ENCODE measurements at regions not wholly inside any gene's neighbourhood (a gene's known extent, or its start where the extent isn't known, plus 50 kb on each side); places are given as distances from the start of the nearest gene placed in this dataset.
"Not testable (repeated sequence)": the region's sequence is repeated elsewhere in the genome, so short reads cannot be mapped to it uniquely, and the experiment has no call there.

DNA sequence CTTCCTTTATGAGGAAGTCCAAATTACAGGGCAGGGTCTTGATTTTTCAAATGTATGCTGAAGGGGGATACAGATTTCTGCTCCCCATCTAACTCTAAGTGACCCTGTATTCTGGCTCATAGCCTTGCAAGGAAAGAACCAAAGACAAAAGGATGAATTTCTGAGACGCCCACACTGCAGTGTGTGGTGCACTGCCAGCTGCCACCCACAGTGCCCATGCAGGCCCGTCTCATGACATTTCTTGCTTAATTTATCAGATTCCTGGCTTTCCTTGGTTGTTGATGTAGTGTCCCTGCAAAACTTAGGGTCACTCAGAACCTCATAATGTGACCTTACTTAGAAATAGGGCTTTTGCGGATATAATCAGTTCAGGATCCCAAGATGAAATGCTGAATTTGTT lies 68.0 kb downstream of the CBLN4 start:
- in situ Hi-C loops (cut with HindIII; ENCODE audit: low pct_ligation_motif_present, low pct_unique_long_range_greater_than_20kb, low sequenced_read_pairs) = no loop called here
- no peak for DNase-seq

DNA sequence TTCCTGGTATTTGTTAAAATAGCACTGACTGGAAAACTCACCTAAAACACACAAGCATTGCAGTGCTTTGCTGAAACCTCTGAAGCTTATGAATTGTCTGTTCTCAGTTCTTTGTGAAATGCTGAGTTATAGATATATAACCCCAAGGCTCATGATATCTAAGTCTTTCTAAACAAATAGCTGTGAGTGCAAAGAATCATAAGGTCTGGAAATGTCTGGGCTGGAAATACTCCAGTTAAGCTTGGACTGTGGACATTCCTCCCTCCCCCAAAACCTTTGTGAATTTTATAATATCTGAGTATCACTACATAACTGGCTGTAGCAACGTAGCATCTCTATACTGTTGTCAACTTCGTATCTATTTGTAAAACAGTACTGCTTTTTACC lies 69.1 kb downstream of the CBLN4 start:
- DNase-seq = no peak
- in situ Hi-C loops (cut with HindIII; ENCODE audit: low pct_ligation_motif_present, low pct_unique_long_range_greater_than_20kb, low sequenced_read_pairs) = no loop called here

- no peak for DNase-seq
- in situ Hi-C loops (cut with HindIII; ENCODE audit: low pct_ligation_motif_present, low pct_unique_long_range_greater_than_20kb, low sequenced_read_pairs) = no loop called here
Measured at GRCh38 chr20:55935448-55936208, 69.7 kb downstream of the CBLN4 start.

GRCh38 chr20:55934146-55934545 lies 71.2 kb downstream of the CBLN4 start:
- DNase-seq = no peak
- in situ Hi-C loops (cut with HindIII; ENCODE audit: low pct_ligation_motif_present, low pct_unique_long_range_greater_than_20kb, low sequenced_read_pairs) = no loop called here

GRCh38 chr20:55930876-55931275 lies 74.4 kb downstream of the CBLN4 start:
- DNase-seq; in situ Hi-C loops (cut with HindIII; ENCODE audit: low pct_ligation_motif_present, low pct_unique_long_range_greater_than_20kb, low sequenced_read_pairs): not testable (repeated sequence)

GRCh38 chr20:55928266-55928665 lies 77.1 kb downstream of the CBLN4 start:
- in situ Hi-C loops (cut with HindIII; ENCODE audit: low pct_ligation_motif_present, low pct_unique_long_range_greater_than_20kb, low sequenced_read_pairs) = no loop called here
- no peak for DNase-seq

- in situ Hi-C loops (cut with HindIII; ENCODE audit: low pct_ligation_motif_present, low pct_unique_long_range_greater_than_20kb, low sequenced_read_pairs) = no loop called here
- DNase-seq = no peak
Measured at GRCh38 chr20:55919956-55920355, 85.4 kb downstream of the CBLN4 start.

DNA sequence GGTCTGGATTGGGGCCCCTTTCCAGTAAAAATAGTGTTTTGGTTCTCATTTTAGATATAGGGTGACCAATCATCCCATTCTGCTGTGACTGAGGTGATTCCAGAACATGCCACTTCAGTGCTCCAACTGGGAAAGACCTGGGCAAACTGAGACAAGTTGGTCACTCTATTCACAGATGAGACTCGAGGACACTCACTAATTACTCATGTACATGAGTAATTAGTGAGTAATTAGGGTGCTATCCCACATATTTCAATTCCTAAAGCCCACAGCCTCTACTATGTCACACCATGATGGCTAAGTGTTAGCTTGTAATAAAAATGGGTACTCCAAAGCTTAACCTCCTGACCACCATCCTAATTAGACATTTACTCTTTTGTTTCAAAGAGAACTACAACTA lies 86.0 kb downstream of the CBLN4 start:
- in situ Hi-C loops (cut with HindIII; ENCODE audit: low pct_ligation_motif_present, low pct_unique_long_range_greater_than_20kb, low sequenced_read_pairs) = no loop called here

GRCh38 chr20:55918471-55918870 lies 86.8 kb downstream of the CBLN4 start:
- DNase-seq = no peak
- in situ Hi-C loops (cut with HindIII; ENCODE audit: low pct_ligation_motif_present, low pct_unique_long_range_greater_than_20kb, low sequenced_read_pairs) = no loop called here

More for the DNA sequence above, 86.0 kb downstream of the CBLN4 start:
- DNase-seq = no peak

- DNase-seq = no peak
- in situ Hi-C loops (cut with HindIII; ENCODE audit: low pct_ligation_motif_present, low pct_unique_long_range_greater_than_20kb, low sequenced_read_pairs) = no loop called here
Measured at GRCh38 chr20:55893031-55893430, 112.3 kb downstream of the CBLN4 start.

DNA sequence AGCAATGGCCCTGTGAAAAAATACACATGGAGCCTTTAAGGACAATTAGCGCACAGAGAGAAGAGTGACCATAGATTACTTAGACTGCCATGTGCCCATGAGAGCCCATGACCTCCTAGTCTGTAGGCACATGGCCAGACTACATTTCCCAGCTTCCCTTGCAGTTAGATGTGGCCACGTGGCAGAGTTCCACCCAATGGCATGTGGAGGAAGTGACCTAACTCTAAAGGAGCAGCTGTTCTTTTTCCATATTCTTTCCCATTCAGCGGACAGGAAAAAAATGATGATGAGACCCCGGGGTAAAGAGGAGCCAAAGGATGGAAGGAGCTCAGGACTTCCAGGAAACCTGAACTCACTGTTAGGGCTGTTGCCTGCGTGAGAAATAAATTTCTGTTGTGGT lies 116.6 kb downstream of the CBLN4 start:
- no peak for DNase-seq

GRCh38 chr20:55882910-55883309 lies 122.4 kb downstream of the CBLN4 start:
- in situ Hi-C loops (cut with HindIII; ENCODE audit: low pct_ligation_motif_present, low pct_unique_long_range_greater_than_20kb, low sequenced_read_pairs) = no loop called here
- peak; percentile 2 for DNase-seq

More for the DNA sequence above, 116.6 kb downstream of the CBLN4 start:
- in situ Hi-C loops (cut with HindIII; ENCODE audit: low pct_ligation_motif_present, low pct_unique_long_range_greater_than_20kb, low sequenced_read_pairs) = no loop called here

DNA sequence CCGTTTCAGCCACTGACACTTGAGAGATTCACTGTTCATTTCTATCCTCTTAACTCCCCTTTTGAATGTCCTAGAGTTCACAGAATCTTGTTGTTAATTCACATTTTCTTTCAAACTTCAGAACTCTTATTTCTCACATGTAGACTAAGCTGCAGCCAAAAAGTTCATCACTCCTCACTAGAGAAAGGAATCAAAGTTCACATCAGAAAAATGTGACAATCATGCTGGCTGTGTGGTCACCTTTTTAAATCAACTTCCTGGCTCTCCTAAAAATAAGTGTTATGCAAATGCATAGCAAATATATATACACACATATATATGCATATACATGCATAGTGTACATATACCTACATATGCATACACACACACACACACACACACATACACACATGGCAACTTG lies 123.0 kb downstream of the CBLN4 start:
- no peak for DNase-seq
- in situ Hi-C loops (cut with HindIII; ENCODE audit: low pct_ligation_motif_present, low pct_unique_long_range_greater_than_20kb, low sequenced_read_pairs) = no loop called here

DNA sequence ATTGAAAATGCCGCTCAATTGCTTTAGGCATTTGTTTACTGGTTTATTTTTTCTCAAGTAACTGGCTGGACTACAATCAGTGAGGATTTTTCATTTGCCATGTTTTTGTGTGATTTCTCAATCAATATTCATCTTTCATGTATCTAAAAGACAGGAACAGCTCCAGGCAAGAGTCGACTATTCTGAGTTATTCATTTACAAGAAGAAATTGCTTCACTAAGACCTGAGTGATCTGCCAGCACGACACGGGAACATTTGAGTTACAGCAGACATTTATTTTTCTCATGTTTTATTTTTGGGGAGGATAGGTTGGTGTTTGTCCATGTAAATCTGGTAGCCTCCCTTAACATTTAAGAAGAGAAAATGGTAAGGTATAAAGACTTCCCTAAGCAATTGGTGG lies 124.1 kb downstream of the CBLN4 start:
- in situ Hi-C loops (cut with HindIII; ENCODE audit: low pct_ligation_motif_present, low pct_unique_long_range_greater_than_20kb, low sequenced_read_pairs) = no loop called here
- no peak for DNase-seq

- in situ Hi-C loops (cut with HindIII; ENCODE audit: low pct_ligation_motif_present, low pct_unique_long_range_greater_than_20kb, low sequenced_read_pairs) = no loop called here
- no peak for DNase-seq
Measured at GRCh38 chr20:55880361-55880760, 125.0 kb downstream of the CBLN4 start.

DNA sequence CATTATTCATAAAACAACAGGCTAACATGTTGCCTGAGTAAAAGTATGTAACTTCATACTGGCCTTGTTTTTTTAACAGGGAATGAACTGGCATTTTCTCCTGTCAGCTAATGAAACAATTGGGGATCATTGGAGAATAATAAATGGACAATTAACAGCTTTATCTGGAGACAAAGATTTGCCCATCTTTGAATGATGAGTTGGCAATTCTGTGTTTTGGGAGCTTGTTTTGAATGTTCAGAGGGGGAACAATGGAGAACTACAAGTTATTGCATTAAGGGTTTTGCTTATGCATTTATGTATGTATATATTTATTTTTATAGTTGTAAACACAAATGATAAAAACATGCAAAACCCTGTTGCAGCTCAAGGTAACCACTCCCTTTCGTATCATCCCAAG lies 150.3 kb downstream of the CBLN4 start:
- DNase-seq = no peak
- in situ Hi-C loops (cut with HindIII; ENCODE audit: low pct_ligation_motif_present, low pct_unique_long_range_greater_than_20kb, low sequenced_read_pairs) = no loop called here

GRCh38 chr20:55830121-55830827 lies 175.0 kb downstream of the CBLN4 start:
- in situ Hi-C loops (cut with HindIII; ENCODE audit: low pct_ligation_motif_present, low pct_unique_long_range_greater_than_20kb, low sequenced_read_pairs) = no loop called here

DNA sequence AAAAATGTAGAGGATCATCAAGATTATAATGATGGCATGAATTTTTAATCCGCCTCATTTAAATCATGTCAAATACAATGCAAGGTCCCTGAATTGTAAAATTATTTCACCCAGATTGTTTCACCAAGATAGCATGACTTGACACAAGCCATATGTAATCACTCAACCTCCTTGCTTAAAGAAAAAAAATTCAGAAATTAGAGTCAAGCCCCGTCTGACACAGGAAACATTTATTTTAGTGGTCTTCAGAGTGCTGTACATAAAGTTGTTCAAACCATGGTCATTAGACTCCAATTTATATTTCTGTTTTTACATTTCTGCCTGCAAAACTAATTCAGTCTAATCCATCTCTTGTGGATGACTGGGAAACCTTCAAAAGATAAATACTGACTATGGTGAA lies 200.2 kb downstream of the CBLN4 start:
- DNase-seq = no peak
- in situ Hi-C loops (cut with HindIII; ENCODE audit: low pct_ligation_motif_present, low pct_unique_long_range_greater_than_20kb, low sequenced_read_pairs) = no loop called here

More at GRCh38 chr20:55830121-55830827, 175.0 kb downstream of the CBLN4 start:
- no peak for DNase-seq

- DNase-seq = no peak
- in situ Hi-C loops (cut with HindIII; ENCODE audit: low pct_ligation_motif_present, low pct_unique_long_range_greater_than_20kb, low sequenced_read_pairs) = no loop called here
Measured at GRCh38 chr20:55800552-55801245, 204.6 kb downstream of the CBLN4 start.

All from ACHN (cell line).